HCT116 (cell line): ENCODE measurements at regions not wholly inside any gene's neighbourhood (a gene's known extent, or its start where the extent isn't known, plus 50 kb on each side); places are given as distances from the start of the nearest gene placed in this dataset.

ENCODE experiments used
- ATAC-seq: fragments of 200-7000 bp; cut with Tn5 transposase; 2 replicates; pipeline ENCODE4 v1.9.1; 2020; ENCODE audit warnings: mild to moderate bottlenecking, moderate library complexity
- BruUV-seq: library from RNA; stranded (reverse); fragments of 400-500 nt; replicated peaks from 2 replicates; lab custom pipeline; 2021; lab: Mats Ljungman, UMichigan
- CTCF ChIA-PET: fragments of 300-600 bp; sonication (Branson Sonifier 250); formaldehyde crosslinking; loops from one replicate; lab custom pipeline; 2021; ENCODE audit warnings: antibody characterized with exemption; lab: Charles Lee
- POLR2A ChIA-PET: fragments of 300-600, 350-600 bp; sonication (Branson Sonifier 250); formaldehyde crosslinking; loops from one replicate; lab custom pipeline; 2021; ENCODE audit warnings: antibody characterized with exemption; lab: Charles Lee
- RAD21 ChIA-PET, 2 experiments: fragments of 300-600 bp; sonication (Branson Sonifier 250); formaldehyde crosslinking; loops; one replicate each; lab custom pipeline; 2023; ENCODE audit warnings: low total read pairs in 2 of 2; ENCODE audit not compliant: uncharacterized antibody in 2 of 2, unreplicated experiment in 2 of 2, low non-redundant PET in 1 of 2; lab: Charles Lee
- DNase-seq: peaks from one replicate; pipeline ENCODE4 v3.0.0-alpha.2; 2010; ENCODE audit warnings: low read depth, low spot score
- H2AFZ ChIP-seq: fragments of 200-600 bp; shearing (Covaris generic), sonication (generic); 2 replicates; pipeline ENCODE4 v1.6.1; 2017; ENCODE audit warnings: low read depth, mixed run types, mixed read lengths, antibody characterized with exemption, low read length; ENCODE audit not compliant: poor library complexity, severe bottlenecking
- H3K27ac ChIP-seq: 2 replicates; pipeline ENCODE4 v1.5.1; 2012; ENCODE audit warnings: low read depth, low read length
- H3K27me3 ChIP-seq: fragments of 200-600 bp; sonication (generic); 2 replicates; pipeline ENCODE4 v1.6.1; 2016; ENCODE audit warnings: mixed run types, low read length, mixed read lengths; ENCODE audit not compliant: insufficient read depth
- H3K36me3 ChIP-seq, 2 experiments: fragments of 200-500 bp in 1 of 2; fragments of 200-600 bp in 1 of 2; sonication (Bioruptor generic) in 1 of 2; sonication (generic) in 1 of 2; 2 replicates each; pipeline versions ENCODE4 v1.5.1 to v1.6.1; 2014 to 2016; ENCODE audit warnings: low read length in 2 of 2, inconsistent platforms in 1 of 2, mixed read lengths in 1 of 2, mixed run types in 1 of 2; ENCODE audit not compliant: insufficient read depth in 2 of 2, control insufficient read depth in 1 of 2
- H3K4me1 ChIP-seq, 2 experiments: fragments of 200-600 bp in 1 of 2; sonication (generic) in 1 of 2; 2 replicates each; pipeline versions ENCODE4 v1.5.1 to v1.6.1; 2012 to 2017; ENCODE audit warnings: low read length in 2 of 2, inconsistent platforms in 1 of 2, mild to moderate bottlenecking in 1 of 2, mixed read lengths in 1 of 2, mixed run types in 1 of 2, moderate library complexity in 1 of 2; ENCODE audit not compliant: insufficient read depth in 2 of 2, control insufficient read depth in 1 of 2
- H3K4me2 ChIP-seq: fragments of 200-600 bp; sonication (generic); 2 replicates; pipeline ENCODE4 v1.6.1; 2017; ENCODE audit warnings: mixed run types, low read length, mixed read lengths
- H3K4me3 ChIP-seq, 2 experiments: fragments of 200-600 bp in 1 of 2; sonication (generic) in 1 of 2; replicated peaks in 1 of 2; 2 replicates each; pipeline ENCODE4 v1.5.1; 2011 to 2016; ENCODE audit warnings: low read length in 2 of 2, control low read depth in 1 of 2, low read depth in 1 of 2, mild to moderate bottlenecking in 1 of 2, mixed read lengths in 1 of 2, mixed run types in 1 of 2
- H3K79me2 ChIP-seq: fragments of 200-600 bp; sonication (generic); 2 replicates; pipeline ENCODE4 v1.6.1; 2017; ENCODE audit warnings: mild to moderate bottlenecking, mixed run types, low read length, moderate library complexity, mixed read lengths; ENCODE audit not compliant: insufficient read depth
- H3K9ac ChIP-seq: fragments of 200-600 bp; sonication (generic); 2 replicates; pipeline ENCODE4 v1.6.1; 2016; ENCODE audit warnings: low read length, mixed read lengths
- H3K9me2 ChIP-seq: fragments of 200-600 bp; sonication (generic), shearing (Covaris generic); 2 replicates; pipeline ENCODE4 v1.6.1; 2017; ENCODE audit warnings: mixed run types, mild to moderate bottlenecking, moderate library complexity; ENCODE audit not compliant: insufficient read depth
- H3K9me3 ChIP-seq, 2 experiments: fragments of 200-500 bp in 1 of 2; fragments of 200-600 bp in 1 of 2; sonication (Bioruptor generic) in 1 of 2; sonication (generic) in 1 of 2; 2 replicates each; pipeline ENCODE4 v1.6.1; 2014 to 2017; ENCODE audit warnings: low read length in 2 of 2, mixed read lengths in 2 of 2, inconsistent platforms in 1 of 2, low read depth in 1 of 2, mild to moderate bottlenecking in 1 of 2, mixed run types in 1 of 2, moderate library complexity in 1 of 2; ENCODE audit not compliant: control insufficient read depth in 1 of 2, insufficient read depth in 1 of 2
- H4K20me1 ChIP-seq: fragments of 200-600 bp; sonication (generic), shearing (Covaris generic); 2 replicates; pipeline ENCODE4 v1.6.1; 2017; ENCODE audit warnings: mixed run types, mild to moderate bottlenecking, moderate library complexity; ENCODE audit not compliant: insufficient read depth
- CEBPB ChIP-seq: IDR thresholded peaks from 2 replicates; pipeline ENCODE4 v1.6.1; 2012; ENCODE audit warnings: low read depth
- RAD21 ChIP-seq: IDR thresholded peaks from 2 replicates; pipeline ENCODE4 v1.6.1; 2012; ENCODE audit warnings: low read depth, mild to moderate bottlenecking
- SIN3A ChIP-seq: IDR thresholded peaks from 2 replicates; pipeline ENCODE4 v1.6.1; 2012; ENCODE audit warnings: low read depth
- SRF ChIP-seq: IDR thresholded peaks from 2 replicates; pipeline ENCODE4 v1.6.1; 2012; ENCODE audit warnings: low read depth
- YY1 ChIP-seq: IDR thresholded peaks from 2 replicates; pipeline ENCODE4 v1.6.1; 2011; ENCODE audit warnings: low read length, low read depth, moderate library complexity, mild to moderate bottlenecking; ENCODE audit not compliant: insufficient replicate concordance; ENCODE audit errors: extremely low read depth
- ZFX ChIP-seq: fragments of 450-650 bp; IDR thresholded peaks from 2 replicates; pipeline ENCODE4 v1.6.1; 2017
- intact Hi-C: fragments of 100-400 bp; cut with micrococcal nuclease; formaldehyde crosslinking; loops from 2 replicates; pipeline ENCODE4 v1.10.0; 2022
- TF ChIP-seq, protein P1 (sequence below): IDR thresholded peaks from 2 replicates; pipeline ENCODE4 v1.6.1; 2011; ENCODE audit warnings: mild to moderate bottlenecking, low read length, moderate library complexity; ENCODE audit not compliant: insufficient replicate concordance; ENCODE audit errors: extremely low read depth
- TF ChIP-seq, protein P2 (sequence below): IDR thresholded peaks from 2 replicates; pipeline ENCODE4 v1.6.1; 2012
- TF ChIP-seq, protein P3 (sequence below), 3 experiments: fragments of 200-600 bp in 1 of 3; sonication (generic) in 1 of 3; IDR thresholded peaks in 2 of 3; conservative IDR thresholded peaks in 1 of 3; 2 replicates each; pipeline ENCODE4 v1.5.1; 2012 to 2017; ENCODE audit warnings: low read depth in 2 of 3, low read length in 2 of 3, antibody characterized with exemption in 1 of 3, borderline replicate concordance in 1 of 3, control low read depth in 1 of 3, mild to moderate bottlenecking in 1 of 3, mixed read lengths in 1 of 3, mixed run types in 1 of 3, moderate library complexity in 1 of 3; ENCODE audit not compliant: insufficient read depth in 1 of 3

- no peaks in the 10 kb centered on the region for H3K9me3 ChIP-seq
- ATAC-seq (no peak), DNase-seq (no peak)
- H2AFZ ChIP-seq: no peak overlapping the region
- no peak overlapping the region for H3K9ac ChIP-seq
- H4K20me1 ChIP-seq: no peaks in the 10 kb centered on the region
- ChIA-PET RAD21 (no interaction called here), CTCF (no interaction called here), POLR2A (no interaction called here)
- intact Hi-C loops: no loop called here
- no TSS peak for BruUV-seq
- no peaks in the 10 kb centered on the region for H3K4me1 ChIP-seq
- H3K9me2 ChIP-seq: no peaks in the 10 kb centered on the region
- H3K27me3 ChIP-seq: no peaks in the 10 kb centered on the region
- H3K36me3 ChIP-seq: no peaks in the 10 kb centered on the region
- H3K4me3 ChIP-seq: no peak overlapping the region
- H3K4me2 ChIP-seq: no peak overlapping the region
- TF ChIP-seq CEBPB (no peak), YY1 (no peak), SIN3A (no peak), SRF (no peak), RAD21 (no peak), ZFX (no peak)
- TF ChIP-seq, protein P1, sequence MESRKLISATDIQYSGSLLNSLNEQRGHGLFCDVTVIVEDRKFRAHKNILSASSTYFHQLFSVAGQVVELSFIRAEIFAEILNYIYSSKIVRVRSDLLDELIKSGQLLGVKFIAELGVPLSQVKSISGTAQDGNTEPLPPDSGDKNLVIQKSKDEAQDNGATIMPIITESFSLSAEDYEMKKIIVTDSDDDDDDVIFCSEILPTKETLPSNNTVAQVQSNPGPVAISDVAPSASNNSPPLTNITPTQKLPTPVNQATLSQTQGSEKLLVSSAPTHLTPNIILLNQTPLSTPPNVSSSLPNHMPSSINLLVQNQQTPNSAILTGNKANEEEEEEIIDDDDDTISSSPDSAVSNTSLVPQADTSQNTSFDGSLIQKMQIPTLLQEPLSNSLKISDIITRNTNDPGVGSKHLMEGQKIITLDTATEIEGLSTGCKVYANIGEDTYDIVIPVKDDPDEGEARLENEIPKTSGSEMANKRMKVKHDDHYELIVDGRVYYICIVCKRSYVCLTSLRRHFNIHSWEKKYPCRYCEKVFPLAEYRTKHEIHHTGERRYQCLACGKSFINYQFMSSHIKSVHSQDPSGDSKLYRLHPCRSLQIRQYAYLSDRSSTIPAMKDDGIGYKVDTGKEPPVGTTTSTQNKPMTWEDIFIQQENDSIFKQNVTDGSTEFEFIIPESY: no peak
- TF ChIP-seq, protein P2, sequence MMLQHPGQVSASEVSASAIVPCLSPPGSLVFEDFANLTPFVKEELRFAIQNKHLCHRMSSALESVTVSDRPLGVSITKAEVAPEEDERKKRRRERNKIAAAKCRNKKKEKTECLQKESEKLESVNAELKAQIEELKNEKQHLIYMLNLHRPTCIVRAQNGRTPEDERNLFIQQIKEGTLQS: no peak
- TF ChIP-seq, protein P3, sequence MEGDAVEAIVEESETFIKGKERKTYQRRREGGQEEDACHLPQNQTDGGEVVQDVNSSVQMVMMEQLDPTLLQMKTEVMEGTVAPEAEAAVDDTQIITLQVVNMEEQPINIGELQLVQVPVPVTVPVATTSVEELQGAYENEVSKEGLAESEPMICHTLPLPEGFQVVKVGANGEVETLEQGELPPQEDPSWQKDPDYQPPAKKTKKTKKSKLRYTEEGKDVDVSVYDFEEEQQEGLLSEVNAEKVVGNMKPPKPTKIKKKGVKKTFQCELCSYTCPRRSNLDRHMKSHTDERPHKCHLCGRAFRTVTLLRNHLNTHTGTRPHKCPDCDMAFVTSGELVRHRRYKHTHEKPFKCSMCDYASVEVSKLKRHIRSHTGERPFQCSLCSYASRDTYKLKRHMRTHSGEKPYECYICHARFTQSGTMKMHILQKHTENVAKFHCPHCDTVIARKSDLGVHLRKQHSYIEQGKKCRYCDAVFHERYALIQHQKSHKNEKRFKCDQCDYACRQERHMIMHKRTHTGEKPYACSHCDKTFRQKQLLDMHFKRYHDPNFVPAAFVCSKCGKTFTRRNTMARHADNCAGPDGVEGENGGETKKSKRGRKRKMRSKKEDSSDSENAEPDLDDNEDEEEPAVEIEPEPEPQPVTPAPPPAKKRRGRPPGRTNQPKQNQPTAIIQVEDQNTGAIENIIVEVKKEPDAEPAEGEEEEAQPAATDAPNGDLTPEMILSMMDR (IDR thresholded peaks at IDR 0.05 in 2 of 3, conservative IDR thresholded peaks at IDR 0.05 in 1 of 3; ENCODE audit: borderline replicate concordance in 1 of 3, insufficient read depth in 1 of 3, low read depth in 2 of 3, low read length in 2 of 3): no peak
- H3K79me2 ChIP-seq: no peaks in the 10 kb centered on the region
- H3K27ac ChIP-seq: no peak overlapping the region
Measured at GRCh38 chr13:68019901-68020300, 789.8 kb upstream of the PCDH9 start.
